Hypothalamus (tissue), 51 donors: ENCODE measurements at regions not wholly inside any gene's neighbourhood (a gene's known extent, or its start where the extent isn't known, plus 50 kb on each side); places are given as distances from the start of the nearest gene placed in this dataset.
"Not testable (repeated sequence)": the region's sequence is repeated elsewhere in the genome, so short reads cannot be mapped to it uniquely, and the experiment has no call there.

Experiments used
- DNase-seq, 51 donors: peaks; one replicate each; lab custom pipeline; 2025; lab: John Stamatoyannopoulos, UW

GRCh38 chr17:5943232-5943631, 126.9 kb upstream of the WSCD1 start:
- no peak for DNase-seq

- DNase-seq: no peak
Measured at GRCh38 chr17:5943982-5944381, 126.2 kb upstream of the WSCD1 start.

GRCh38 chr17:5947701-5948180, 122.4 kb upstream of the WSCD1 start:
- DNase-seq: no peak

- no peak for DNase-seq
Measured at GRCh38 chr17:5948811-5949210, 121.4 kb upstream of the WSCD1 start.

- no peak for DNase-seq
Measured at GRCh38 chr17:5950878-5951277, 119.3 kb upstream of the WSCD1 start.

- DNase-seq: no peak
Measured at GRCh38 chr17:5951912-5952311, 118.3 kb upstream of the WSCD1 start.

- no peak for DNase-seq
Measured at GRCh38 chr17:5952518-5952917, 117.7 kb upstream of the WSCD1 start.

- DNase-seq: no peak
Measured at GRCh38 chr17:5955764-5956163, 114.4 kb upstream of the WSCD1 start.

GRCh38 chr17:5958850-5959249, 111.3 kb upstream of the WSCD1 start:
- DNase-seq: no peak

GRCh38 chr17:5962371-5962770, 107.8 kb upstream of the WSCD1 start:
- no peak for DNase-seq

- DNase-seq: no peak
Measured at GRCh38 chr17:5971969-5972368, 98.2 kb upstream of the WSCD1 start.

GRCh38 chr17:5973410-5973809, 96.8 kb upstream of the WSCD1 start:
- DNase-seq: no peak

GRCh38 chr17:5975661-5976060, 94.5 kb upstream of the WSCD1 start:
- DNase-seq: no peak

- DNase-seq: no peak
Measured at GRCh38 chr17:5976251-5976650, 93.9 kb upstream of the WSCD1 start.

- DNase-seq: no peak
Measured at GRCh38 chr17:5978496-5978895, 91.7 kb upstream of the WSCD1 start.

GRCh38 chr17:5980941-5981340, 89.2 kb upstream of the WSCD1 start:
- no peak for DNase-seq

GRCh38 chr17:5986644-5987043, 83.5 kb upstream of the WSCD1 start:
- no peak for DNase-seq

- DNase-seq: no peak
Measured at GRCh38 chr17:6000426-6000825, 69.8 kb upstream of the WSCD1 start.

- DNase-seq: not testable (repeated sequence)
Measured at GRCh38 chr17:6003221-6003620, 67.0 kb upstream of the WSCD1 start.

GRCh38 chr17:6005939-6006338, 64.2 kb upstream of the WSCD1 start:
- no peak for DNase-seq

GRCh38 chr17:6011206-6011605, 59.0 kb upstream of the WSCD1 start:
- DNase-seq: no peak

GRCh38 chr17:6018788-6019187, 51.4 kb upstream of the WSCD1 start:
- no peak for DNase-seq

- no peak for DNase-seq
Measured at GRCh38 chr17:6019959-6020358, 50.2 kb upstream of the WSCD1 start.
